HUDEP-2 (cell line): ENCODE measurements at regions not wholly inside any gene's neighbourhood (a gene's known extent, or its start where the extent isn't known, plus 50 kb on each side); places are given as distances from the start of the nearest gene placed in this dataset.

ENCODE experiments used
- DNase-seq, 76 experiments: peaks; one replicate each; lab custom pipeline; 2025; ENCODE audit not compliant: unreplicated experiment in 76 of 76; lab: John Stamatoyannopoulos, UW

DNA sequence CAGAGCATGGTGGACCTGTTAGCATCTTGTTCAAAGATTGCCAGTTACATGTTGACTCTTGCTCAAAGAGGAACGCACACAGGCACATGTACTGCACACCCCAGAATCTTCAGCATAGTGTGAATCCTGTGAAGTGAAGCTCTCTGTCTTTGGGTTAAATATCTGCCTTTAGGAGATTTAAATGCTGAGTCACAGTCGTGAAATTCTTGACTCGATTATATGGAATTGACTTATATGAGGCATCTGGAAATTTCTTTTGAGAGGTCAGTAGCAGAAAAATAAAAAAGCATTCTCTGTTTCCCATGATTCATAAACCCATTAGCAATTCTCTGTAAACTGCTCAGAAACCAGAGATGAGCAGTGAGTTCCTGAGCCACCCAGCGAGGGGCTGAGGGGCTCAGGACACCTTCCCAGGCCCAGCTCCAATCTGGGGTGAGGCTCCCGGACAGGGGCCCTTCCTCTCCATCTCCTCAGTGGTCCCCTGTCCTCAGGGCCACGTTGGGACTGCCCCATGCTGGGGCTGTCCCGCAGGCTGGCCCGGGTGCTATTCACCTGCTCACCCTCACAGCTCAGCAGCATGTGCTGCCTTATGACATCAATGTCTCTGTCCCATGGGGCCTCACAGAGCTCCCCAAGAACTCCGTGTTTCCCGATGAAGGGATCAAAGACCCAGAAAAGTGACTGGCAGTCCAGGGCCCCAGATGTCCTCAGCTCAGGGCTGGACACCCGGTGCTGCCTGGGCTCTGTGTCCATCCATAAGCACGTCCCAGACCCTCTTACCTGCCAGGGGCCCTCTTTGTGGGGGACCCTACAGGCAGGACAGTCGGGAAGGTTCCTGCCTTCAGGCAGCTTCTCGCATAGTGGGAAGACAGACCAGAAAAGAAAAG lies 50.0 kb upstream of the INSIG1 start:
- no peak for DNase-seq
